Progenitor cell of endocrine pancreas (in vitro differentiated cells): ENCODE measurements at regions not wholly inside any gene's neighbourhood (a gene's known extent, or its start where the extent isn't known, plus 50 kb on each side); places are given as distances from the start of the nearest gene placed in this dataset.

Experiments
- DNase-seq: peaks from one replicate; pipeline ENCODE4 v3.0.0; 2021; ENCODE audit warnings: low spot score; ENCODE audit not compliant: unreplicated experiment
- H3K27ac Mint-ChIP-seq: 2 replicates; pipeline ENCODE4 v1.8.0; 2021; ENCODE audit warnings: mild to moderate bottlenecking, moderate library complexity, mixed read lengths
- H3K27me3 Mint-ChIP-seq: 2 replicates; pipeline ENCODE4 v1.8.0; 2021; ENCODE audit warnings: mixed read lengths
- H3K36me3 Mint-ChIP-seq: 2 replicates; pipeline ENCODE4 v1.8.0; 2022; ENCODE audit warnings: mixed read lengths; ENCODE audit not compliant: insufficient read depth
- H3K4me1 Mint-ChIP-seq: 2 replicates; pipeline ENCODE4 v1.8.0; 2021; ENCODE audit warnings: low read depth, mixed read lengths
- H3K4me3 Mint-ChIP-seq: 2 replicates; pipeline ENCODE4 v1.8.0; 2021; ENCODE audit warnings: low read depth, mild to moderate bottlenecking, moderate library complexity, mixed read lengths
- H3K9me3 Mint-ChIP-seq: 2 replicates; pipeline ENCODE4 v1.8.0; 2021; ENCODE audit warnings: low read depth, mixed read lengths
- TF ChIP-seq, protein P1 (sequence below): fragments of 200-600 bp; sonication (generic); IDR thresholded peaks from one replicate; pipeline ENCODE4 v1.5.0; 2021; ENCODE audit warnings: antibody characterized with exemption, mild to moderate bottlenecking; ENCODE audit not compliant: unreplicated experiment

DNA sequence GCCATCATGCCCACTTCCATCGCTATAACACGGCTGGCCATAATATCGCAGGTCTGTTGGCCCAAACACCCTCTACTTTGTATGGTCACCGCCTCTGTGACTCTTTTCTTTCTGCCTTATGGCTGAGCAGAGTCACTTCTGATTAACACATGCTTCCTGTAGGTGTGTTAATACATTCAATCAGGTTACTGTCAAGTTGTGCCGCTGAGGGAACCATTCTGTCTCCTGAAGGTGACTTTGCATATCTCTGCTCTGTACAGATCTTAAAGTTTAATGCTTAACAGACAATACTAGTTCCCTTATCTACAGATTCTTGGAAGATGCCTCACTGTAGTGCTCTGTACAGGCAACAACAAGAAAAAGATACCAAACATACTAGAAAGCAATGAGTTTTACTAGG lies 393.1 kb downstream of the CADM1 start:
- peaks cover 9% of the 10 kb centered on the region for H3K27me3 Mint-ChIP-seq
- TF ChIP-seq, protein P1, sequence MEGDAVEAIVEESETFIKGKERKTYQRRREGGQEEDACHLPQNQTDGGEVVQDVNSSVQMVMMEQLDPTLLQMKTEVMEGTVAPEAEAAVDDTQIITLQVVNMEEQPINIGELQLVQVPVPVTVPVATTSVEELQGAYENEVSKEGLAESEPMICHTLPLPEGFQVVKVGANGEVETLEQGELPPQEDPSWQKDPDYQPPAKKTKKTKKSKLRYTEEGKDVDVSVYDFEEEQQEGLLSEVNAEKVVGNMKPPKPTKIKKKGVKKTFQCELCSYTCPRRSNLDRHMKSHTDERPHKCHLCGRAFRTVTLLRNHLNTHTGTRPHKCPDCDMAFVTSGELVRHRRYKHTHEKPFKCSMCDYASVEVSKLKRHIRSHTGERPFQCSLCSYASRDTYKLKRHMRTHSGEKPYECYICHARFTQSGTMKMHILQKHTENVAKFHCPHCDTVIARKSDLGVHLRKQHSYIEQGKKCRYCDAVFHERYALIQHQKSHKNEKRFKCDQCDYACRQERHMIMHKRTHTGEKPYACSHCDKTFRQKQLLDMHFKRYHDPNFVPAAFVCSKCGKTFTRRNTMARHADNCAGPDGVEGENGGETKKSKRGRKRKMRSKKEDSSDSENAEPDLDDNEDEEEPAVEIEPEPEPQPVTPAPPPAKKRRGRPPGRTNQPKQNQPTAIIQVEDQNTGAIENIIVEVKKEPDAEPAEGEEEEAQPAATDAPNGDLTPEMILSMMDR, result no peak
- no peak overlapping the region for H3K4me3 Mint-ChIP-seq
- no peak for DNase-seq
- H3K27ac Mint-ChIP-seq, result no peak overlapping the region
- H3K9me3 Mint-ChIP-seq, result no peaks in the 10 kb centered on the region
- H3K4me1 Mint-ChIP-seq, result peaks cover 4% of the 10 kb centered on the region
- H3K36me3 Mint-ChIP-seq, result no peaks in the 10 kb centered on the region

DNA sequence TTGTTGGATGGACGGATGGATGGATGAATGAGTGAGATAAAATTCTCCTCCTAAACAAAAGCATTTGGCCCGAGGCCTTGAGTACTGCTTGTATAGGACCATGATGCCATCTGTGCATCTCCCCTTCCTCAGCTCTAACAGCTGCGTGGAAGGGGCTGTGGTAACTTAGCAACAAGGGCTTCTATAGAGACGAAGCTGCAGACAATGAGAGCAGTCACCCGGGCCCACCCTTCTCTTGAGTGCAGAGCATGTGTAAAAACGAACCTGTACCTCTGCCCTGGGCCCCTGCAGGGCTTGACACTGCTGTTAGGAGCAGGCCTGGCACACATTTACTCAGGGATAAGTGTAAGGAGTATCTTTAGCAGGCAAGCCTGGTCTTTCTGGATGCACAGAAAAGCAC lies 391.5 kb downstream of the CADM1 start:
- Mint-ChIP-seq H3K4me1 (peaks cover 4% of the 10 kb centered on the region), H3K36me3 (no peaks in the 10 kb centered on the region), H3K4me3 (no peak overlapping the region), H3K9me3 (no peaks in the 10 kb centered on the region), H3K27ac (no peak overlapping the region), H3K27me3 (peaks cover 3% of the 10 kb centered on the region)
- DNase-seq, result no peak
- TF ChIP-seq, protein P1, result no peak

DNA sequence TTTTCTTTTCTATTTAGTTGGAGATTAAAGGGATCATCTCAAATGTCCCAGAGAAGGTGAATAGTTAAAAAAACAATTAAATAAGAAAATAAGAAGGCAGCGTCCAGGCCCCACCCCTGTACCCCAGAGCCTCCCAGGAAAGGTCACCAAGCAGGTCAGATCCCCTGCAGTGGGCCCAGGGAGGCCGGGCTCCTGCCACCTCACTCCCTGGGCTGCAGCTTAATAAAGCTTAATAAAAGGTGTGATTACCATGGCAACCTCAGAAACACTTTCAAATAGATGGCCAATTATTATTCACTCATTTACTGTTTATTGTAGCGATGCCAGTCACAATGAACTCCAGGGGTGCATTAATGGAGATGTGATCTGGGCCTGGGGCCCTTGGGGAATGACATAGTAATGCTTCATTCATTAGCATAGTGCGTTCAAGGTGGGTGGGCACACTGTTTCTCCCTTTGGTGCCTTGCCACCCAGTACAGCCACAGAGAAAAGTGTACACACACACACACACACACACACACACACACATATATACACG lies 386.2 kb downstream of the CADM1 start:
- Mint-ChIP-seq H3K36me3 (no peaks in the 10 kb centered on the region), H3K4me1 (peaks cover 1% of the 10 kb centered on the region), H3K27me3 (peaks cover 18% of the 10 kb centered on the region), H3K27ac (no peak overlapping the region), H3K9me3 (no peaks in the 10 kb centered on the region), H3K4me3 (no peak overlapping the region)
- no peak for DNase-seq
- TF ChIP-seq, protein P1, result no peak

DNA sequence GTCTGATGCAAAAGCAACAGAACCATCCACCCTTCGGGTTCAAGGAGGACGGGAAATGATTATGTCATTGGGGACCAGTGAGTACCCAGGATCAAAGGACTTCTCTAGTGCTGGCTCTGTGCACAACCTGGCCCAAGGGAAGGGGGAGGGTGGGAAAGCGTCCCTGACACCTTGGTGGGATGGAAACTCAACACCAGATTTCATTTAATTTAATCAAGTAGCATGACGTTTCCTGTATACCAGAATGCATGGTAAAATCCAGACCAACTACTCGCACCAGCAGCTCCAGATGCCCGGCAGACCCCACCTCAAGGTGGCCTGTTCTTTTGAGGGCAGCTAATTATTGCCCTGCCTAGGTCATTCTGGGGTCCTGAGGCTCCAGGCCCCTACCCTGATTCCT lies 385.1 kb downstream of the CADM1 start:
- no peak overlapping the region for H3K27ac Mint-ChIP-seq
- no peaks in the 10 kb centered on the region for H3K36me3 Mint-ChIP-seq
- H3K4me3 Mint-ChIP-seq, result no peak overlapping the region
- H3K4me1 Mint-ChIP-seq, result no peaks in the 10 kb centered on the region
- no peaks in the 10 kb centered on the region for H3K9me3 Mint-ChIP-seq
- TF ChIP-seq, protein P1, result no peak
- peaks cover 18% of the 10 kb centered on the region for H3K27me3 Mint-ChIP-seq
- no peak for DNase-seq
